PC-3 (cell line): ENCODE measurements at regions not wholly inside any gene's neighbourhood (a gene's known extent, or its start where the extent isn't known, plus 50 kb on each side); places are given as distances from the start of the nearest gene placed in this dataset.

Source experiments
- ATAC-seq: fragments of 200-7000 bp; cut with Tn5 transposase; 2 replicates; pipeline ENCODE4 v1.9.1; 2020; ENCODE audit warnings: mild to moderate bottlenecking, moderate library complexity
- BruUV-seq: library from RNA; stranded (reverse); fragments of 400-500 nt; replicated peaks from 2 replicates; lab custom pipeline; 2021; lab: Mats Ljungman, UMichigan
- CTCF ChIA-PET: fragments of 300-600 bp; sonication (Branson Sonifier 250); formaldehyde crosslinking; loops from one replicate; lab custom pipeline; 2022; ENCODE audit warnings: antibody characterized with exemption; lab: Charles Lee
- POLR2A ChIA-PET: fragments of 300-600 bp; sonication (Branson Sonifier 250); formaldehyde crosslinking; loops from one replicate; lab custom pipeline; 2022; ENCODE audit warnings: antibody characterized with exemption; ENCODE audit not compliant: unreplicated experiment; lab: Charles Lee
- DNase-seq: peaks from one replicate; pipeline ENCODE4 v3.0.0-alpha.2; 2015
- H2AFZ ChIP-seq: fragments of 300-600 bp; sonication (generic); 2 replicates; pipeline ENCODE4 v1.6.0; 2016; ENCODE audit warnings: antibody characterized with exemption, low read length
- H3F3A ChIP-seq: fragments of 300-600 bp; sonication (generic); one replicate; pipeline ENCODE4 v1.6.0; 2017; ENCODE audit warnings: antibody characterized with exemption, low read length, control low read depth, mild to moderate bottlenecking; ENCODE audit not compliant: unreplicated experiment
- H3K27ac ChIP-seq: fragments of 300-600 bp; sonication (generic); 2 replicates; pipeline ENCODE4 v1.5.1; 2016; ENCODE audit warnings: mild to moderate bottlenecking, low read length
- H3K27me3 ChIP-seq: fragments of 300-600 bp; sonication (generic); 2 replicates; pipeline ENCODE4 v1.6.1; 2016; ENCODE audit warnings: low read length, mixed read lengths
- H3K36me3 ChIP-seq: fragments of 300-600 bp; sonication (generic); 2 replicates; pipeline ENCODE4 v1.6.1; 2016; ENCODE audit warnings: low read depth, mixed run types, low read length, mixed read lengths
- H3K4me1 ChIP-seq: fragments of 300-600 bp; sonication (generic); 2 replicates; pipeline ENCODE4 v1.5.1; 2016; ENCODE audit warnings: low read length; ENCODE audit not compliant: insufficient read depth
- H3K4me2 ChIP-seq: fragments of 300-600 bp; sonication (generic); 2 replicates; pipeline ENCODE4 v1.6.0; 2016; ENCODE audit warnings: low read length
- H3K4me3 ChIP-seq: fragments of 300-600 bp; sonication (generic); 2 replicates; pipeline ENCODE4 v1.5.1; 2016; ENCODE audit warnings: mild to moderate bottlenecking, low read length, mixed read lengths
- H3K79me2 ChIP-seq: fragments of 300-600 bp; sonication (generic); 2 replicates; pipeline ENCODE4 v1.6.1; 2017; ENCODE audit warnings: low read length, mixed read lengths
- H3K9ac ChIP-seq: fragments of 300-600 bp; sonication (generic); 2 replicates; pipeline ENCODE4 v1.6.0; 2016; ENCODE audit warnings: mild to moderate bottlenecking, low read length
- H3K9me2 ChIP-seq: fragments of 300-600 bp; sonication (generic); replicated peaks from 2 replicates; pipeline ENCODE4 v1.6.1; 2016; ENCODE audit warnings: mixed run types, low read length, mixed read lengths
- H3K9me3 ChIP-seq: fragments of 300-600 bp; sonication (generic); 2 replicates; pipeline ENCODE4 v1.6.1; 2016; ENCODE audit warnings: low read length, mixed read lengths
- H4K20me1 ChIP-seq: fragments of 300-600 bp; sonication (generic); 2 replicates; pipeline ENCODE4 v1.6.1; 2016; ENCODE audit warnings: low read length, mixed read lengths
- EZH2 ChIP-seq: fragments of 300-600 bp; sonication (generic); IDR thresholded peaks from one replicate; pipeline ENCODE4 v1.6.1; 2017; ENCODE audit warnings: antibody characterized with exemption, mild to moderate bottlenecking, low read length; ENCODE audit not compliant: unreplicated experiment
- EZH2phosphoT487 ChIP-seq: fragments of 300-600 bp; sonication (generic); IDR thresholded peaks from 2 replicates; pipeline ENCODE4 v1.6.1; 2018; ENCODE audit warnings: mild to moderate bottlenecking, antibody characterized with exemption, low read length, borderline replicate concordance
- intact Hi-C: fragments of 100-400 bp; cut with micrococcal nuclease; formaldehyde crosslinking; loops from 2 replicates; pipeline ENCODE4 v1.9.0; 2023
- TF ChIP-seq, protein P1 (sequence below): fragments of 300-600 bp; sonication (generic); conservative IDR thresholded peaks from 2 replicates; pipeline ENCODE4 v1.5.1; 2017; ENCODE audit warnings: antibody characterized with exemption, low read depth, mild to moderate bottlenecking, low read length

DNA sequence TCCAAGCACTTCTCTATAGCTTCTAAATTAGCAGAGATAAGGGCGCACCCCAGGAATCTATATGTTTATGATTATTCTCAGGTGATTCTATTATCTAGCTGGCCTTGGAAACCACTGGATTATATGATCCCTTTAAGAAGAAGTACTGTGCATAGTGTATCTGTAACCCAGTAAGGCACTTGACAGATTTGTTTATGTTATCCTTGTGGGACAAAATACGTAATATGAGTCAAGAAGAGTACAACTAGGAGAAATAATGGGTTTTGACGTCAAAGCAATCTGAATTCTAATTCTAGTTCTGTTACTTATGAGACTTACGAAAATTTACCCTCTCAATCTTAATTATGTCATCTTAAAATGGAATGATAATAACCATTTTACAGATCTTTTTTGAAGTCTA lies 259.6 kb upstream of the NAV3 start:
- TF ChIP-seq, protein P1, sequence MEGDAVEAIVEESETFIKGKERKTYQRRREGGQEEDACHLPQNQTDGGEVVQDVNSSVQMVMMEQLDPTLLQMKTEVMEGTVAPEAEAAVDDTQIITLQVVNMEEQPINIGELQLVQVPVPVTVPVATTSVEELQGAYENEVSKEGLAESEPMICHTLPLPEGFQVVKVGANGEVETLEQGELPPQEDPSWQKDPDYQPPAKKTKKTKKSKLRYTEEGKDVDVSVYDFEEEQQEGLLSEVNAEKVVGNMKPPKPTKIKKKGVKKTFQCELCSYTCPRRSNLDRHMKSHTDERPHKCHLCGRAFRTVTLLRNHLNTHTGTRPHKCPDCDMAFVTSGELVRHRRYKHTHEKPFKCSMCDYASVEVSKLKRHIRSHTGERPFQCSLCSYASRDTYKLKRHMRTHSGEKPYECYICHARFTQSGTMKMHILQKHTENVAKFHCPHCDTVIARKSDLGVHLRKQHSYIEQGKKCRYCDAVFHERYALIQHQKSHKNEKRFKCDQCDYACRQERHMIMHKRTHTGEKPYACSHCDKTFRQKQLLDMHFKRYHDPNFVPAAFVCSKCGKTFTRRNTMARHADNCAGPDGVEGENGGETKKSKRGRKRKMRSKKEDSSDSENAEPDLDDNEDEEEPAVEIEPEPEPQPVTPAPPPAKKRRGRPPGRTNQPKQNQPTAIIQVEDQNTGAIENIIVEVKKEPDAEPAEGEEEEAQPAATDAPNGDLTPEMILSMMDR = no peak
- TF ChIP-seq EZH2phosphoT487 (no peak), EZH2 (no peak)
- H2AFZ ChIP-seq = no peak overlapping the region
- no peak overlapping the region for H3K4me2 ChIP-seq
- no peaks in the 10 kb centered on the region for H3K36me3 ChIP-seq
- H3K27ac ChIP-seq = no peak overlapping the region
- H4K20me1 ChIP-seq = no peaks in the 10 kb centered on the region
- H3K9me3 ChIP-seq = no peaks in the 10 kb centered on the region
- no peaks in the 10 kb centered on the region for H3K4me1 ChIP-seq
- no peaks in the 10 kb centered on the region for H3K9me2 ChIP-seq
- H3K4me3 ChIP-seq = no peak overlapping the region
- H3K9ac ChIP-seq = no peak overlapping the region
- peaks cover 26% of the 10 kb centered on the region for H3K27me3 ChIP-seq
- ChIA-PET CTCF (no interaction called here), POLR2A (no interaction called here)
- intact Hi-C loops = no loop called here
- no peaks in the 10 kb centered on the region for H3F3A ChIP-seq
- BruUV-seq = no TSS peak
- no peaks in the 10 kb centered on the region for H3K79me2 ChIP-seq
- ATAC-seq (no peak), DNase-seq (no peak)

DNA sequence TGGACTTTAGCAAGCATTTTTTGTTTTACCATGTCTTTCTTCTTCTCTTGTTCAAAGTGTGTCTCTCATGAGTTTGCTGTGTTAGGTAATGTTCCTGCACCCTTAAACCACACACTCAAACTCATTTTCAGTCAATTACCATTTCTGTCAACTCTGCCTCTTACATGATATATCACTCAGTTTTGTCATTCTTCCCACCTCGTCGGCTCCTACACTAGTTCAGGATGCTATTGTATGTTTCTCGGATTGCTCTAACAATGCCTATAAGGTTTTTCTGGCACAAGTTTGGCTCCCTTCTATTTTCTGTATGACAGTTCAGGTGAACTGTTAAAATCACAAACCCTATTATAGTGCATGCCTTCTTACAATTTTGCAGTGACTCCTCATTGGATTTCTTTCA lies 260.8 kb upstream of the NAV3 start:
- no peaks in the 10 kb centered on the region for H3K9me2 ChIP-seq
- no peaks in the 10 kb centered on the region for H4K20me1 ChIP-seq
- TF ChIP-seq EZH2 = no peak
- TF ChIP-seq, protein P1 = no peak
- no peak for TF ChIP-seq EZH2phosphoT487
- H3F3A ChIP-seq = no peaks in the 10 kb centered on the region
- no peak overlapping the region for H2AFZ ChIP-seq
- H3K79me2 ChIP-seq = no peaks in the 10 kb centered on the region
- H3K4me1 ChIP-seq = no peaks in the 10 kb centered on the region
- H3K36me3 ChIP-seq = no peaks in the 10 kb centered on the region
- no peak overlapping the region for H3K9ac ChIP-seq
- ATAC-seq (no peak), DNase-seq (no peak)
- ChIA-PET CTCF (no interaction called here), POLR2A (no interaction called here)
- no peak overlapping the region for H3K27ac ChIP-seq
- no peaks in the 10 kb centered on the region for H3K9me3 ChIP-seq
- H3K4me2 ChIP-seq = no peak overlapping the region
- peaks cover 31% of the 10 kb centered on the region for H3K27me3 ChIP-seq
- intact Hi-C loops = no loop called here
- no peak overlapping the region for H3K4me3 ChIP-seq
- BruUV-seq = no TSS peak

DNA sequence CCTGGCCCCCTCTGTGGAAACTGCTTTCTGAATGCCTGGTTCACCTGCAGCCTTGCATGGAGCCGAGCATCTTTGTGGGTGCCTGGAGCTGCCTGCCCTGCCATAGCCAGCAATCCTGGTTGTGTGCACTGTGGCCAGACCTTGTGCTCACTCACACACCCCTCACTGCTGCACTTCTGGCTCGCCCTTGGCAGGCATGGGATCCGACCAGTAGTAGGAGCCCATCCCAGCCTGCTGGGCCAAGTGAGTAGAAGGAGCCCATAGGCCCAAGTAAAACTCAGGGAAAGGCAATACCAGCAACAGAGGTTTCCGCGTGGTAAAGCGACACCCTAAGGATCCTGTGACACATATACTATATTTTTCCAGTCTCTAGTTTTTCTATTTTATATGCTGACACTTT lies 270.0 kb upstream of the NAV3 start:
- ATAC-seq (no peak), DNase-seq (no peak)
- Histone ChIP-seq H3K9ac (no peak overlapping the region), H3K9me2 (no peaks in the 10 kb centered on the region), H4K20me1 (no peaks in the 10 kb centered on the region), H3K36me3 (no peaks in the 10 kb centered on the region), H3K4me3 (no peak overlapping the region), H3K27me3 (0 out of 2 replicates have a peak, but pooled peaks cover 6% of the 10 kb centered on the region), H3K79me2 (no peaks in the 10 kb centered on the region), H3K4me1 (no peaks in the 10 kb centered on the region), H2AFZ (no peak overlapping the region), H3K27ac (no peak overlapping the region), H3K9me3 (no peaks in the 10 kb centered on the region), H3K4me2 (no peak overlapping the region), H3F3A (no peaks in the 10 kb centered on the region)
- ChIA-PET POLR2A (no interaction called here), CTCF (no interaction called here)
- TF ChIP-seq, protein P1 = no peak
- TF ChIP-seq EZH2phosphoT487 (no peak), EZH2 (no peak)
- BruUV-seq = no TSS peak
- intact Hi-C loops = no loop called here
